ENCODE measurements at regions not wholly inside any gene's neighbourhood (a gene's known extent, or its start where the extent isn't known, plus 50 kb on each side); places are given as distances from the start of the nearest gene placed in this dataset.

DNA sequence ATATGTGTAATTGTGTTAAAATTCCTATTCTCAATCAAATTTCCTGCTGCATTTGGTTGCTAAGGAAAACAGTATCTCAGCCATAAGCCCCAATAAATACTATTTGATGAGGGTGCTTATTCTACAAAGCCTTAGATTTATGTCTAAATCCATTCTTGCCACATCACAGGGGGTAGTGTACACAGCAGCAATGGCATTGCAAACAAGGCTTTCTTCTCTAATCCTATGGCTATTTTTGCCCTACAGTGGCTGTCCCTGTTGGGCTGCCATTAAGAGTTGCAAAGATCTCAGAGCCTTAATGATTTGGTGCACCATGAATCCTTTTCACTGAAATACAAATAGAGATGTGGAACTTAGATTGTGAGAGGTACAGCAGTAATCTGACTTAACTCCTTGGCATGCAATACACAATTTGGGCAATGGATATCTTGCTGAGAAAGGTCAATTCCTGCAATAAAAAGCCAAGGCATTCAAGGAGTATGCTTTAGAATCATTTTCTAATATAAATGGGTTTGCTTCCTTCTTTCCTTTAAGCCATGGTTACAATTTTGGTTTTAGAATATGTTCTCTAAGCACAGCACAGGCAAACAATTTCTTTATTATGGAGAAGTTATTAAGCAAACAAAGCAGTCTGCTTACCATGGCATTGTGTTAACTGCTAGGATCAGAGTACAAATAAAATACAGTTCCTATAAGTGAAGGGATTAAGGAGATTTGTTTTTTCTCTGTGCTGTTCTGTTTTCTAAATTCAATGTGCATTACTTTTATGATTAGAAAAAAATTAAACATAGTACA is 69.8 kb upstream of the CD302 start:
- H3K4me1 Mint-ChIP-seq (ENCODE audit: low read depth) = no peaks in the 10 kb centered on the region
- DNase-seq = no peak
- TF ChIP-seq, protein P1, sequence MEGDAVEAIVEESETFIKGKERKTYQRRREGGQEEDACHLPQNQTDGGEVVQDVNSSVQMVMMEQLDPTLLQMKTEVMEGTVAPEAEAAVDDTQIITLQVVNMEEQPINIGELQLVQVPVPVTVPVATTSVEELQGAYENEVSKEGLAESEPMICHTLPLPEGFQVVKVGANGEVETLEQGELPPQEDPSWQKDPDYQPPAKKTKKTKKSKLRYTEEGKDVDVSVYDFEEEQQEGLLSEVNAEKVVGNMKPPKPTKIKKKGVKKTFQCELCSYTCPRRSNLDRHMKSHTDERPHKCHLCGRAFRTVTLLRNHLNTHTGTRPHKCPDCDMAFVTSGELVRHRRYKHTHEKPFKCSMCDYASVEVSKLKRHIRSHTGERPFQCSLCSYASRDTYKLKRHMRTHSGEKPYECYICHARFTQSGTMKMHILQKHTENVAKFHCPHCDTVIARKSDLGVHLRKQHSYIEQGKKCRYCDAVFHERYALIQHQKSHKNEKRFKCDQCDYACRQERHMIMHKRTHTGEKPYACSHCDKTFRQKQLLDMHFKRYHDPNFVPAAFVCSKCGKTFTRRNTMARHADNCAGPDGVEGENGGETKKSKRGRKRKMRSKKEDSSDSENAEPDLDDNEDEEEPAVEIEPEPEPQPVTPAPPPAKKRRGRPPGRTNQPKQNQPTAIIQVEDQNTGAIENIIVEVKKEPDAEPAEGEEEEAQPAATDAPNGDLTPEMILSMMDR (IDR thresholded peaks at IDR 0.05) = no peak
- H3K27me3 Mint-ChIP-seq (ENCODE audit: insufficient read depth) = peaks cover 7% of the 10 kb centered on the region; the same call in 1 of the 2 replicates
- H3K4me3 Mint-ChIP-seq = no peak overlapping the region
- H3K9me3 Mint-ChIP-seq = no peaks in the 10 kb centered on the region
- H3K36me3 Mint-ChIP-seq (ENCODE audit: low read depth) = no peaks in the 10 kb centered on the region
- no peak overlapping the region for H3K27ac Mint-ChIP-seq

DNA sequence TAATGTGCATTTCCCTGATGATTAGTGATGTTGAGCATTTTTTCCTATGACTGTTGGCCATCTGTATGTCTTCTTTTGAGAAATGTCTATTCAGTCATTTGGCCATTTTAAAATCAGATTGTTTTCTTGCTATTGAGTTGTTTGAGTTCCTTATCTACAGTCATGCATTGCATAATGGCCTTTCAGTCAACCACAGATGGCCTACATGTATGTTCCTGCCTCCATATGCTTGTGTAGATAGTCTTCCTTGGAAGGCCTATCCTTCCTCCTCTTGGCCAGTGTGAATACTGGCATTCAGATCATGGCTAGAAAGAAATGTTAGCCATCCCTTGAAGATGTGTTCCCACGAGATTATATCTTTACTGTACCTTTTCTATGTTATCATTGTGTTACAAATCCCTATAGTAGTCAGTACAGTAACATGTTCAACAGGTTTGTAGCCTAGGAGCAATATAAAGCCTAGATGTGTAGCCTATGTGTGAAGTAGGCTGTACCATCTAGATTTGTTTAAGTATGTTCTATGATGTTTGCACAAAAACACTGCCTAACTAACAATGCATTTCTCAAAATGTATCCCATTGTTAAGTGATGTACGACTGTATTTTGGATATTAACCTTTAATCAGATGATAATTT is 65.6 kb upstream of the CD302 start:
- no peaks in the 10 kb centered on the region for H3K4me1 Mint-ChIP-seq (ENCODE audit: low read depth)
- TF ChIP-seq, protein P1 (IDR thresholded peaks at IDR 0.05) = no peak
- H3K36me3 Mint-ChIP-seq (ENCODE audit: low read depth) = no peaks in the 10 kb centered on the region

DNA sequence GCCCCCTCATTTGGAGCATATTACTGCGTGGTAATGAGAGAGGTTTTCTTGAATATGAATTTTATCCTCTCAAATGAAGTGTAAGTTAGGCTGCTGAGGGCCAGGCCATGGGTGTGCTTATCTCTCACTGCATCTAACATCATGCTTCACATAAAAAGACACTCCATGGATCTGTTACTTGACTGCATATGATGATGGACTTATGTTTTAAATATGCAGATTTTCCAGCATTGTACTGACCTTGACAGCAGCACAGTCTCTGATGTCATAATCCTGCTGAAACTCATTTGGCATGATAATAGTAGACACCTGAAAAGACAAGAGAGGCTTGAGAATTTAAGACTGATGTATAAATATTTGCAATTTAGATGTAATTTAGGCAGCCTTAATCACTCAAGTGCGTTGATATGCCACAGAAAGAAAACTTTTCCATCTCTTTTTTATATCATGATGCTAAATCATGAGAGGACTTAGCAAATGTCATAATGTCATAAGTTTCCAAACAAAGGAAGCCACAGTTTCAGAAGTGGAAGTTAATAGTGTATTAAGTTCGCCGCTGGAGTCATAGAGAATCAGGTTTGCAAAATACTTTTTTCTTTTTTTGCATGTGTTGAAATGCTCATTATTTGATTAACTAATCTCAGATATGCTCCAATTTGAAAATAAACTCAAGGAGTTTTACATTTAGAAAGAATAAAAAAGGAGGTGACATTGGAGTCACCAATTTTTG is 62.7 kb upstream of the CD302 start:
- Mint-ChIP-seq H3K9me3 (no peaks in the 10 kb centered on the region), H3K4me1 (ENCODE audit: low read depth) (no peaks in the 10 kb centered on the region), H3K27ac (no peak overlapping the region), H3K27me3 (ENCODE audit: insufficient read depth) (peaks cover 3% of the 10 kb centered on the region; the same call in 1 of the 2 replicates), H3K4me3 (no peak overlapping the region), H3K36me3 (ENCODE audit: low read depth) (no peaks in the 10 kb centered on the region)
- no peak for DNase-seq
- TF ChIP-seq, protein P1 (IDR thresholded peaks at IDR 0.05) = no peak

More for the DNA sequence above, 65.6 kb upstream of the CD302 start:
- Mint-ChIP-seq H3K9me3 (no peaks in the 10 kb centered on the region), H3K4me3 (no peak overlapping the region), H3K27me3 (ENCODE audit: insufficient read depth) (peaks cover 2% of the 10 kb centered on the region; the same call in 1 of the 2 replicates), H3K27ac (no peak overlapping the region)
- no peak for DNase-seq

DNA sequence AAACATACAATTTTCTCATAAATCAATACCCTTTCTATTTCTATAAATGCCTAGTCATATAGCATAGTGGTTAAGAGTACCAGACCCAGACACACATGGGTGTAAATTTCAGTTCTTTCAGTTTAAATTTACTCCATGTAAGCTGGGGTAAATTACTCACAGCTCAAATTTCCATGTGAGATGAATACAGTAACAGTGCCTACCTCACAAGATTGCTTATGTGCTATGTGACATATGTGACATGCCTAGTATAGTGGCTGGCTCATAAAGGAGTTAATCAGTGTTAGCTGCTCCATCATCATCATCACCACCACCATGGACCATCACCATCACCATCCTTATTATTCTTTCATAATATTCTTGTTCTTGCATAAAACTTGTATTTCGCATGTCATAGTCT is 61.6 kb upstream of the CD302 start:
- H3K27me3 Mint-ChIP-seq (ENCODE audit: insufficient read depth) = peaks cover 2% of the 10 kb centered on the region; the same call in 1 of the 2 replicates
- H3K4me1 Mint-ChIP-seq (ENCODE audit: low read depth) = no peaks in the 10 kb centered on the region
- DNase-seq = no peak
- H3K4me3 Mint-ChIP-seq = no peak overlapping the region
- TF ChIP-seq, protein P1 (IDR thresholded peaks at IDR 0.05) = no peak
- H3K36me3 Mint-ChIP-seq (ENCODE audit: low read depth) = no peaks in the 10 kb centered on the region
- H3K9me3 Mint-ChIP-seq = no peaks in the 10 kb centered on the region
- no peak overlapping the region for H3K27ac Mint-ChIP-seq

DNA sequence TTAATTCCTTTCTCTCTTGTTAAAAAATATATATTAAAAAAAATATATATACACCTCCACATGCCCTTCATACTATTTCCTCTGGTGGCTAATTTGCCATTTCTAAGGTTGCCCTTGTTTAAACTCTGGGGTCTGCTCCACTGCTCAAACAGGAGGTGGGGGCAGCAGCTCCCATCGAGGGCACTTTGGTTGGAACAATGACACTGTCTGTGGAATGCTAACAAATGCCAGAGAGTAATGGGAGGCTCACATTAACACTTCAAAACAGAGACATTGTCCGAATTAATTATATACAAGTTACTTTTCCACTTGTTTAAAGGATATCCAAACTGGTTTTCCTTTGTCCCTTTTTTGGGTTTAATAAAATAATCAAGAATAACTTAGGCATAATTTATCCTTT is 58.8 kb upstream of the CD302 start:
- Mint-ChIP-seq H3K27ac (no peak overlapping the region), H3K27me3 (ENCODE audit: insufficient read depth) (peaks cover 6% of the 10 kb centered on the region; the same call in 1 of the 2 replicates), H3K9me3 (no peaks in the 10 kb centered on the region), H3K36me3 (ENCODE audit: low read depth) (no peaks in the 10 kb centered on the region), H3K4me1 (ENCODE audit: low read depth) (no peaks in the 10 kb centered on the region), H3K4me3 (no peak overlapping the region)
- DNase-seq = no peak
- TF ChIP-seq, protein P1 (IDR thresholded peaks at IDR 0.05) = no peak
